SH-SY5Y (cell line): ENCODE measurements at regions not wholly inside any gene's neighbourhood (a gene's known extent, or its start where the extent isn't known, plus 50 kb on each side); places are given as distances from the start of the nearest gene placed in this dataset.

Experiments used
- GATA2 ChIP-seq: IDR thresholded peaks from 2 replicates; pipeline ENCODE4 v1.6.1; 2011; ENCODE audit warnings: mild to moderate bottlenecking, low read depth, low read length
- GATA3 ChIP-seq: IDR thresholded peaks from 2 replicates; pipeline ENCODE4 v1.6.1; 2011; ENCODE audit warnings: low read depth, mild to moderate bottlenecking, low read length, moderate library complexity

- TF ChIP-seq GATA2: no peak
- TF ChIP-seq GATA3: no peak
Measured at GRCh38 chr9:13607481-13608441, 328.3 kb upstream of the MPDZ start.
